Limb (tissue), 2 donors: ENCODE measurements at regions not wholly inside any gene's neighbourhood (a gene's known extent, or its start where the extent isn't known, plus 50 kb on each side); places are given as distances from the start of the nearest gene placed in this dataset.
"Not testable (repeated sequence)": the region's sequence is repeated elsewhere in the genome, so short reads cannot be mapped to it uniquely, and the experiment has no call there.

Experiments
- DNase-seq, 2 donors: peaks; one replicate each; pipeline ENCODE4 v3.0.0-alpha.2; 2016; ENCODE audit errors: extremely low spot score in 2 of 2

DNA sequence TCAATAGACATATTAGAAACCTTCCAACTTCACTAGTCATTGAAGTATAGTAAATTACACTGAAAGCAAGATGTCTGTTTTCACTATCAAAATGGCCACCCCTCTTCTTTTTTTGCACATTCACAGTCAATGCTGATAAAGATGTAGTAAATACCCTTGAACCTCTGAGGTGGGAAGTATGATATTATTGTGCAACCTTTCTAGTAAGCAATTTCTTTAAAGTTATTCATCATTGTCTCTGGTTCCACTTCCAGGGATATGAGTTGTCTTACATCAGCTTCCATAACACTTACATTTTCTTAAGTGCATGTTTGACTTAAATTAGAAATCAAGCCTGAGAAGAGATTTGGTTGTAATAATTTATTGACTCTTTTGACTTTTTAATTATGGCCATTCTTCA is 453.9 kb upstream of the MGAT4C start:
- DNase-seq: no peak

DNA sequence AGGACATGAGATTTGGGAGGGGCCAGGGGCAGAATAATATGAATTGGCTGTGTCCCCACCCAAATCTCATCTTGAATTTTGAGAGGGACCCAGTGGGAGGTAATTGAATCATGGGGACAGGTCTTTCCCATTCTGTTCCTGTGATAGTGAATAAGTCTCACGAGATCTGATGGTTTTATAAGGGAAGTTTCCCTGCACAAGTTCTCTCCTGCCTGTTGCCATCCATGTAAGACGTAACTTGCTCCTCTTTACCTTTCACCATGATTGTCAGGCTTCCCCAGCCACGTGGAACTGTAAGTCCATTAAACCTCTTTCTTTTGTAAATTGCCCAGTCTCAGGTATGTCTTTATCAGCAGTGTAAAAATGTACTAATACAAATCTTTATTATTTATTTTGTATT is 452.8 kb upstream of the MGAT4C start:
- DNase-seq: not testable (repeated sequence)

DNA sequence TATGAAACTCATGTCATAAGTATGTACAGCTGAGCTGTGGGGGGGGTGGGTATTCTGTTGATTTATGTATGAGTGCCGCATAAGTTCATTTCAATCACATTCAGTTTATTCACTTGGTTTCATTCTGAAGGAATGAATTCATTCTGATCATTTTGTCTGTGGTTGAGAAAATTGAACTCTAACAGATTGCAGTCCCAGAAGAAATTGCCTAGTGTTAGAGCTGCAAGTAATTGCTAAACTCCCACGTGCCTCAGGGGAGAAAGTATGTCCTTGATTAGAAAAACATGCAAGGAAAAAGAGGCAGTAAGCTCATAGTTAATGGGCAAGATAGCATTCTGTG is 442.4 kb upstream of the MGAT4C start:
- peak in 1 of 2 donors; percentile 13 for DNase-seq

DNA sequence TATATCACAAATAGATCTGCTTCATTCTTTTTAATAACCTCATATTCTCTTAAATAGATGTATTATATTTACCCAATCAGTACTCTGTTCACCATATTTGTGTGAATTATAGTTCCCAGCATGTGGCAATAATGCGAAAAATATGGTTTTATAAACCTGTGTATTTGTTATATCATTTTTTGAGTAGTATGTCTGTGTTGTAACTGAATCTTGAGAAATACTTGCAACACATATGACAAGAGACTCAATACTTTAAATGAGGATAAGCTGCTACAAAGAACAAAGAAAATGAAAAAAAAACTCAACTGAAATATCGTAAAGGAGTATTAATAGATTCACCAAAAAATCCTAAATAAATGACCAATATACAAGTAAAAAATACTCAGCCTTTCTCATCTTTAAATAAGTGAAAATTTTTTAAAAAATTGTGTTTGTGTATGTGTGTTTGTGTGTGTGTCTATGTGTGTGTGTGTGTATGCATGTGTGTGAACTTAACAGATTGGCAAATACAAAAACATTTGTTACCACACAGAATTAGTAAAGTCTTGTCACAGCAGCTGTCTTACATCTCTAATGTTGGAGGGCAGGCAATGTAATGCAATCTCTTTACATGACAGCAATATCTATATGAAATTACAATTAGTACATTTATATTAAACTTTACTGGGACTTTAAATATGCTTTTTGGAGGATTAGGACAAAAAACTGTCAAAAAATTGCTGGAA is 441.9 kb upstream of the MGAT4C start:
- peak in 1 of 2 donors; percentile 21 for DNase-seq

DNA sequence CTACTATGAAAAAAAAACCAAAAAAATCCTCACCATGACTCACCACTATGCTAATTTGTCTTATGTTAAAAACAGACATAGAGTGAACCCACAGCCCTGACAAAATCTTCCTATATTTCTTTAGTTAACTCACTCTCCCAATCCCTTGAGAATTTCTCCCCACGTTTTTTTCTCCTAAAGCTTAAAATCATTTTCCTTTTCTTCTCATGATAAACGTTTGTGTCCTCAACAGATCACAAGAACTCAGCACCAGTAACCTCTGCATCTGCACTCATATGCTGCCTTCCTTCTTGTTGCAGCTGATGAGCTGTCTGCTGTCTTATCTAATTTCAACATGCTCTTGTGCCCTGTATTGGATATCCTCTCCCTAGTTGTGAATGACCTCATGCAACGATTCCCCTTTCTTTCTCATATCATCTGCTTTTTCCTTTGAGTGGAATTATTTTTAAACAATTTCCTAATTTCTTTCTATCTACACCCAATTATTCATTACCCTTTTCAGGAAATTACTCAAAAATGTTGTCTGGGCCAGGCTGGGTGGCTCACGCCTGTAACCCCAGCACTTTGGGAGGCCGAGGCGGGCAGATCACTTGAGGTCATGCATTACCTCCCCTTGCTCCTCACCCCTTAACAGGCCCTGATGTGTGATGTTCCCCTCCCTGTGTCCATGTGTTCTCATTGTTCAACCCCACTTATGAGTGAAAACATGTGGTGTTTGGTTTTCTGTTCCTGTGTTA is 427.5 kb upstream of the MGAT4C start:
- no peak for DNase-seq

DNA sequence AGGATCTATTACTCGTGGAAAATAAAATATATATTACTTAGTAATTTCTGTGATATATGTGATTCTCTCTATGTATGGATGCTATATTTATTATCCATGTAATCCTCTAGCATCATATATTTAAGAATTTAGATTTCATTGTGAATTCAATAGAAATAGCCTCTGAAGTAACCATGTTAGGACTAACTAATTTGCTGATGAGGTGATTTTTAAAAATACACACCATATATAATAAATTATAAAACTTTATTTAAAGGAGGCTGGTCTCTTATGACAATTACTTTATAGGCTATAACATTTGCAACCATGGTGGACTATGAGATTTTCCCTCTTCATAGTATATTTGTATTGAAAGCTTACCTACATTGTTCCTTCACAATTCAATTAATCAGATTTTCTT is 424.9 kb upstream of the MGAT4C start:
- no peak for DNase-seq

DNA sequence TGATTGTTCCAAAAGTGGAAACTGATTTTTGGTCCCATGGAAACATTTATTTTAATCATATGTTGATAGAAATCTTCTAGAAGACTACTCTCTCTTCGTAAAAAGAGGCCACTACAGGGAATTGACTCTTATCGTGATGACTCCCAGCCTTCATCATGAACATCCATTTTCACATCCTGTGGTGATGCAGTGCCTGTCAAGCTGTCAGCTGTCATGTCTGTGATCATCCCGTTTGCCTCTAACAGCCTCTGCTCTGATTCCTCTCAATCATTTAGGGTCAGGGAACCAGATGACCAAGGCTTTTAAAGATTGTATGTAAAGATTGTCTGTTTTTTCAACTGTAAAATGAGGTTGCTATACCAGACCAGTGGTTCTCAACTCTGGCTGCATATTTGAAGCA is 419.0 kb upstream of the MGAT4C start:
- DNase-seq: no peak

DNA sequence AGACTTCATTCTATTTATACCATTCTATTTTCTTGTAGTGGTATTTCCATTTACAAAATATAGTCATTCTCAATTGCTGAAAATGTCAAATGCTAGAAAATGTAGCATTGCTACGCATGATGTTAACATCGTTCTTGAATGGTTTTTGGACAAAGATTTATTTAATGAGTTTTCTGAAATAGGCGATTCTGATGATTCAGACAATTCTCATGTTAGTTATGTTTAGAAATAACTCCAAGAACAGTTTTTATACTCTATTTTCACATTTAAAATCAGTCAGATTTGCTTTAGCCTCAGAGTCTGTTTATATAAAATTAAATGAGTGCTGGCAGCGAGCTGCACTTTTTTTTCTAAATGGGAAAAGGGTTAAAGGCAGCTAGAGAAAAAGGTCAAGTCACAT is 414.8 kb upstream of the MGAT4C start:
- DNase-seq: no peak

DNA sequence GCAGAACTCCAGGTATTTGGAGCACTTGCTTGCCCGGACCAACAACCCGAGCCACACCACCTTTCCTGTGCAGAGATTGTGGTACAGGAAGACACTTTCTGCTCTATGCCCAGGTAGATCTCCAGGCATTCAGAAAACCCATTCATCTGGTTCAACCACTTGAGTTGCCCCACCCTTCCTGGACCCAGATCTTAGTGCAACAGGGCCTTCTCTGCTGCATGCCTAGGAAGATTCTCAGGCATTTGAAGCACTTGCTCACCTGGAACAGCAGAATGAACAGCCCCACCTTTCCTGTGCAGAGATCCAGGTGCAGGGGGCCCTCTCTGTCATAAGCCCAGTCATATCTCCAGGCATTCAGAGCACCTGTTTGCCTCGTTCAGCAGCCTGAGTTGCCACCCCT is 412.8 kb upstream of the MGAT4C start:
- no peak for DNase-seq

DNA sequence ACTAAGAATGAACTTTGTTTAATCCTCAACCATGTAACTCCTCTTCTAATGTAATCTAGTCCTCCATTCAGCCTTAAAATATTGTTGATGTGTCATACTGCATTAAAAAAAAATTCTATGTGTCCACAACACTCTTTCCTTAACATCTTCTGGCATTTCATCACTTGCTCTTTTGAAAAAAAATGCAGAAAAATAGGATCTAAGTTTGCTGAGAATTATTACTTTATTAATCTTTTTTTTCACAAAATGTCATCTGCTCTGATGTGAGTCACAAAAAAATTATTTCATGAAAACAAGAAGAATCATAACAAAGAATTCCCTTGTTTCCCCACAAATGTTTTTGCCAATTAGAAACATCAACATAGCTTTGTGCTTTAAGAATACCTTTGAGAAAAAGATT is 410.1 kb upstream of the MGAT4C start:
- DNase-seq: no peak

DNA sequence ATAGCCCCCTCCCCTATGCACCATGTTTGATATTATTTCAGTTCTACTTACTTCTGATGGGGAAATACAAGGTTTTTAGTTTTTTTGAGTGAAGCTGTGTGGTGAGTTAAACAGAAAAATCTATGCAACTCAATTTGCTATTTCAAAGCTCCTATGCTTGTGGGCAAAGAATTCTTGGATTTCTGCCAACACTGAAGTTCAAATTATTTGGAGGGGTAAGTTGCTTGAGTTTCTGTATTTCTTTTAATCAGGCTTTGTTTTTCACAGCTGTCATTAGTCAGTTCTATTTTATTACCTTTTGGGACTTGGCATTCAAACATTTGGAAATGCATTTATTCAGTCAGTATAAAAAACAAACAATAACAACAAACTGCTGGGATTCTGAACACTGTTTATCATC is 407.5 kb upstream of the MGAT4C start:
- no peak for DNase-seq

DNA sequence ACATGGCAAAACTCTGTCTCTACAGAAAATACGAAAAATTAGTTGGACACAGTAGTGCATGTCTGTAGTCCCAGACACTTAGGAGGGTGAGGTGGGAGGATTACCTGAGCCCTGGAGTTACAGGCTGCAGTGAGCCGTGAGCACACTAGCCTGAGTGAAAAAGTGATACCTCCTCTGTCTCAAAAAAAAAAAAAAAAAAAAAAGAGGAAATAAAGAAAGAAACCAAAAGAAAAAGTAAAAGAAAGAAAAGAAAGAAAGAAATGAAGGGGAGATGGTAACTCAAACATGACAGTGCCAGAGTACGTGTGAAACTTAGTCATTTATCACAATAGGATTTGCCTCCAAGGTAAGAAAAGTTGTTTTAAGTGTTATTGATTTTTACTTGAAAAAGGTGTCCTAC is 407.0 kb upstream of the MGAT4C start:
- DNase-seq: no peak

DNA sequence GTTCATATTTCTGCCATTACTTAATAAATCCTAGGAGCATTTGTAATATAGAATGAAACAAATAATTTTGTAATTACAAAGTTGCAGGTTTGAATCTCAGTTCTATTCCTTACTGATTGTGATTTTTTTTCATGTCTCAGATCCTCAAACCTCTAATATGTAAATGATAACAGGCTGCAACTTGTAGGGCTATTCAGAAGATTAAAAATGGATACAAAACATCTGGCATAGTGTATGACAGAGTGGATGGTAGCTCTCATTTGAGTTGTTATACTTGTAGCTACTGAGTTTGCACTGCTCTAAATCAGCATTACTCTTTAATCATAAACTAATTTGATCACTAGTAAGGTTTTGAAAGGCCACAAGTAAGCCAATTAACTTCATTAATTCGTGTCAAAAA is 406.3 kb upstream of the MGAT4C start:
- no peak for DNase-seq

DNA sequence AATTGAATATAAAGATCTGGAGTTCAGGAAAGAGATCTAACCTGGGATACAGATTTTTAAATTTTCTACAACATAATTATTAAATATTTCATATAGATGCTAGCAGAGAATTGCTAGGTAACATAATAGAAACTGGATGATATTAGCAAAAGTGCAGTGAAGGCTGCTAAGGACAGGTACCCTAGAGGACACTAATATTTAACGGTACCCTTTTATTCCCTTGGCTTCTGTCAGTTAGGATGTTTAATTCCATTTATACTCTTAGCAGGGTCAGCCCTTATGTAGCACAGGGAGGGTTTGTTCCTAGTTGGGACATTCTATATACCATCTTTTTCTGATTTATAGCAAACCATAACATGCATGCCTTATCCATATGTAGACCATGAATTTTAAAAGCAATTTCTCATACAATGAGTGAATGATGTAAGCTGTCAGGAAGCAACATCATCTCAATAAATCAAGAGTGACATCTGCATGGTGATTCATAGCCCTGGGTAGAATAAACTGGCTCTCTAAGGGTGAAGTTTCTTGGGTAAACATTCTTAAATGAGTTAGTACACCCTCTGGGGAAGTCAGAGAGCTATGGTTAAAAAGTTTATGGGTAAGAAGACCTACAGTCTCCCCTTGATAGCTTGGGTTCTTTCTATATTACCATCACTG is 404.4 kb upstream of the MGAT4C start:
- DNase-seq: no peak

DNA sequence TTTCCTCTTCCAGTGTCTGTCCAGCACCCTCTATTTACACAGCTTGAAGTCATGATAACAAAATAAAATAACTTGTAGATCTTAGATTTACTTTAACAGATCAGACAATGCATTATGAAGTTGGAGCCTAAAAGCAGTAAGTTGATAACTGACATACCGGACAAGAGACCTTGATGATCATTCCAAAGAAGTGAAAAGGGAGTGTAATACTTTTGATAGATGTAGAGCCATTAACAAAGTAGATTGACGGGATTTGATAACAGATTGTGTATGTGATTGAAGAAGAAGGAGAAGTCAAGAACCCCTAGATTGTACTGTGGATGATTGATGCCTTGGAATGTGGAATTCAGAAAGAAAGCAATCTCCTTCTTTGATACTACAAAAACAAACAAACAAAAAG is 403.8 kb upstream of the MGAT4C start:
- no peak for DNase-seq

DNA sequence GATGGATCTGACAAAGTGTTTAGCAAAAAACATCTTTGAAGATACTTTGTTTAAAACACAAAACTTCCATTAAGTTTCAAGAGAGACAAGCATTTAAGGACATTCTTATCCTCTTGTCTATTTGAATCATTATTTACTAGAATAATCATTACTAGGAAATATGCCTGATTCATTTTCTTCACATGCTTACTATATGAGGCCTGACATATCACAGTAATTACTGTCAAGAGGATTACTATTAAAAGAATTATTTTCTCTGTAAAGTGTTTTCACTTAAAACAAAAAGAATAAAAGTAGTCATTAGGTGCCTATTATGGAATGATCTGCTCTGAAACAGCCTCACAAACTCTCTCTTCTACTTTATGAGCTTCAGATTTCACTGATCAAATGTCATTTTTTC is 402.1 kb upstream of the MGAT4C start:
- no peak for DNase-seq

DNA sequence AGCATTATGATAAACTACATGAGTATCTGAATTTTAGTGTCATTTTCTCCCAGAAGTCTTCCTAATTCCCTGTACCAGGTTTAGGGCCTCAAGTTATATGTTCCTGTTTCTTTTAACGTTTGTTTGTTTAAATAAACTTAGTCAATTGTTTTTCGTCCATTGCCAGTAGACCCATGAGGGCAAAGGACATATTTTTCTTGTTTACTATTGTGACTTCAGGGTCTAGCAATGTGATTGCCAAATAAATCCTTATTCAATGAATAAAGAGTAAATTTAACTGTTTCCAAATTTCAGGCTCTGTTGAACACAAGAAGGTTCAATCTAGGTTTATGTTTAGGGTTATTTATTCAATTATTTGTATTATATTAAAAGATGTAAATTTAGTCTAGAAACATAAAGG is 391.6 kb upstream of the MGAT4C start:
- DNase-seq: no peak

DNA sequence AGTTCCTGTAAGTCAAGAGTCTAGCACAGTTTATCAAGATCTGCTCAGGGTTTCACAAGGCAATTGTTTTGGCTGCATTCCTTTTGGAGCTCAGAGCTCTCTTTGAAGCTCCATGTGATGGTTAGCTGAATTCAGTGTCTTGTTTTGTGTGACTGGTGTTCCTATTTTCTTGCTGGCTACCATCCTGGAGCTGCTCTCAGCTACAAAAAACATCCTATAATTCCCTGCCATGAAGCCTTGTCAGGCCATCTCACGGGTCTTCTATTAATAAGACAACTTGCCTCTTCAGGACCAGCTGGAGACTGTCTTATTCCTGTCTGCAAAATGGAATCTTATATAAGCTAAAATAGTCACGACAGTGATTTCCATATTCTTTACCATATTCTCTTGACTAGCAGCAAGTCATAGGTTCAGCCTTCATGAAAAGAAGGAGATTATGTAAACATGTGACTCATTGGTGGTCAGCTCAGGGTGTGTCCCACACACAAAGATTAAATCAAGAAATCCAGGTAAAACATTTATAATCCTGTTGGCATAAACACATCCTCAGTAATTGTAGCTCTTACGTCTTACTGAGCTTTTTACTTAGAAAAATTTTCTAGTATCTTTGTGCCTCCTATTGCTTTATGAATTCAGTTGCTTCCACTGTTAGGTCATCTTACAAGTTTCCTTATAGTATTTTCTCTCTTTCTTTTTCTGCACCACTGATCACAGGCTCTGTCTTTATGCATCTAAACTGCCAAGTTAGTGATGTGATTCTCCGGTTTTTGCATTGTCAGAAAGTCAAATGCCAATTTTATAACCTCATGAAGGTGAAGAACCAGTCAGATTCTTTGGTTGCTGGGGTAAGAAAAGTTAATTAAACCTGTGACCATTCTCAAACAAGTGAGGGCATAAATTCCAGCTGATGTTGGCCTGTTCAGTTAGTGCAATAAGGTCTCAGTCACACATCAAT is 378.5 kb upstream of the MGAT4C start:
- no peak for DNase-seq

DNA sequence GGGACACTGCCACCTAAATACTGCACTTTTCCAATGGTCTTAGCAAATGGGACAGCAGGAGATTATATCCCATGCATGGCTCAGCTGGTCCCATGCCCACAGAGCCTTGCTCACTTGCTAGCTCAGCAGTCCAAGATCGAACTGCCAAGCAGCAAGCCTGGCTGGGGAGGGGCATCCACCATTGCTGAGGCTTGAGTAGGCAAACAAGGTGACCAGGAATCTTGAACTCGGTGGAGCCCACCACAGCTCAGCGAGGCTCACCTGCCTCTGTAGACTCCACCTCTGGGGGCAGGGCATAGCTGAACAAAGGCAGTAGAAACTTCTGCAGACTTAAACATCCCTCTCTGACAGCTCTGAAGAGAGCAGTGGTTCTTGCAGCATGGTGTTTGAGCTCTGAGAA is 370.8 kb upstream of the MGAT4C start:
- no peak for DNase-seq

DNA sequence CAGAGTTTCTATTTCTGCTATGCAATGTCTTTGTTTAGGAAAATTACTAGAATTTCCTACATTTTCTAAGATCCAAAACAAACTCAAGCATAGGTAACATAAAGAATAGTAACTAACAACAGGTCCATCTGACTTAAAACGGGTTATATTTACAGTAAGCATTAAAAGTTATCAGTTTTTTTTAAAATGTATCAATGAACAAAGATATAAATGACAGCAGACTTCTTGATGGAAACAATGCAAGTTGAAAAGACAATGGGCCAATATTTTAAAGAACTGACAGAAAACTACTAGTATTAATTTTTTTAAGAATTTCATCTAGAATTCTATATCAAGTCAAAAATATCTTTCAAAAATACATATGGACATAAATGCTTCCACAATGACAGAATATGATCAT is 367.1 kb upstream of the MGAT4C start:
- no peak for DNase-seq

DNA sequence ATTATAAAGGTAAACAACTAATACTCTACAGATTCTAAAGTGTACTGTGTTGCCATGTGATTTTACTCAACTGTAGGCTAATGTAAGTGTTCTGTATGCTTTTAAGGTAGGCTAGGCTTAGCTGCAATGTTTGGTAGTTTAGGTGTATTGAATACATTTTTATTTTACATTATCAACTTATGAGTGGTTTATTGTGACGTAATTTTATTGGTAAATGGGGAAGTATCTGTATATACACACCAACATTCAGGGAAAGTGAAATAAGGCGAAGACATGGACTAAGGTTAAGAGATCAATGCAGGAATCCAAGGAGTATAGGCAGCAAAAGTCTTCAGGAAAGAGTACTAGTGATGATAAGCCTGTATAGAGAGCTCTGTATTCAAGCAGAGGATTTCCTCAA is 365.8 kb upstream of the MGAT4C start:
- DNase-seq: no peak

DNA sequence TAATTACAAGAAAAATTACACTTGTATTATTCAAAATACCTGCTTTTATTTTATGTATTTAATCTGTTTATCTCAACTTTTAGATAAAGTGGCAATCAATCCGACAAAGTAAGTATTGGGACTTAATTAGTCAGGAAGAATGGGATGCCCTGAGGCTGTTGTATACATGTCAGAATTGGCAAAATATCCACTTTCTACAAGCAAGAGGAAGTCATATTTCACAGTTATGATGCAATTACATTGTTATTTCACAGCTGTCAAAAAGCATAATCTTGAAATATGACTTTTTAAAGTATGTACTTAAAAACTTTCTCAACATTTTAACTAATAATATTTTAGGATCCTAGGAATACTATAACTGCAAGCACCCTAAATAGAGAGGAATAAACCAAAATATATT is 357.1 kb upstream of the MGAT4C start:
- DNase-seq: no peak
